ENCODE measurements at regions not wholly inside any gene's neighbourhood (a gene's known extent, or its start where the extent isn't known, plus 50 kb on each side); places are given as distances from the start of the nearest gene placed in this dataset.

DNA sequence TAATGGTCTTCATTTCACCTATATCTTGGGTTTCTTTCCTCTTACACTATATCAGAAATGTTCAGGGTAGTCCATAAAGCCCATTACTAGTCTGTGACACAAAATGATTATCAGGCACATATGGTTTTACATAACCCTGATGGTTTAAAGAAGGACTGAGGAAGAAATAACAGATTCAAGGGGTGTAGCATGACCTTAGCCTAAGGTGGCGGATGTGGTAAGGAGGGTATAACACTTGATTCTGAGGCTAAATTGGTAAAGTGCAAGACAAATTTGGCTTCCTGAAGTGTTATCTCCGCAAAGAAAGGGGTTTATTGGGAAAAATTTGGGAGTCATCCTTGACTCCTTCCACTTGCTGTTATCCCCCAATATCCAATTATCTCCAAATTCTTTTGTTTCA lies 388.2 kb upstream of the RPS23 start:
- DNase-seq (ENCODE audit: low read depth, low spot score), result no peak
- POLR2A ChIA-PET, result no interaction called here
- ATAC-seq, result no peak
- no TSS peak for BruUV-seq (replicated peaks)
- intact Hi-C loops (cut with micrococcal nuclease; ENCODE audit: unreplicated experiment), result no loop called here
- Histone ChIP-seq H3K4me1 (ENCODE audit: control insufficient read depth, insufficient read depth, low read length) (no peaks in the 10 kb centered on the region), H3K27me3 (ENCODE audit: control insufficient read depth, insufficient read depth, low read length) (no peaks in the 10 kb centered on the region), H3K27ac (ENCODE audit: low read length) (no peak overlapping the region), H3K36me3 (ENCODE audit: control insufficient read depth, insufficient read depth, low read length) (no peaks in the 10 kb centered on the region), H3K9me3 (ENCODE audit: control insufficient read depth, insufficient read depth, low read depth, low read length) (no peaks in the 10 kb centered on the region), H3K4me3 (ENCODE audit: low read depth in 2 of 2, low read length in 2 of 2) (no peak overlapping the region)
- in situ Hi-C loops (cut with HindIII; ENCODE audit: low pct_unique_long_range_greater_than_20kb, low sequenced_read_pairs), result no loop called here
- CTCF ChIA-PET, result no interaction called here
- no peak for TF ChIP-seq POLR2AphosphoS5 (IDR thresholded peaks at IDR 0.05; ENCODE audit: low read depth, low read length)
- TF ChIP-seq, protein P1, sequence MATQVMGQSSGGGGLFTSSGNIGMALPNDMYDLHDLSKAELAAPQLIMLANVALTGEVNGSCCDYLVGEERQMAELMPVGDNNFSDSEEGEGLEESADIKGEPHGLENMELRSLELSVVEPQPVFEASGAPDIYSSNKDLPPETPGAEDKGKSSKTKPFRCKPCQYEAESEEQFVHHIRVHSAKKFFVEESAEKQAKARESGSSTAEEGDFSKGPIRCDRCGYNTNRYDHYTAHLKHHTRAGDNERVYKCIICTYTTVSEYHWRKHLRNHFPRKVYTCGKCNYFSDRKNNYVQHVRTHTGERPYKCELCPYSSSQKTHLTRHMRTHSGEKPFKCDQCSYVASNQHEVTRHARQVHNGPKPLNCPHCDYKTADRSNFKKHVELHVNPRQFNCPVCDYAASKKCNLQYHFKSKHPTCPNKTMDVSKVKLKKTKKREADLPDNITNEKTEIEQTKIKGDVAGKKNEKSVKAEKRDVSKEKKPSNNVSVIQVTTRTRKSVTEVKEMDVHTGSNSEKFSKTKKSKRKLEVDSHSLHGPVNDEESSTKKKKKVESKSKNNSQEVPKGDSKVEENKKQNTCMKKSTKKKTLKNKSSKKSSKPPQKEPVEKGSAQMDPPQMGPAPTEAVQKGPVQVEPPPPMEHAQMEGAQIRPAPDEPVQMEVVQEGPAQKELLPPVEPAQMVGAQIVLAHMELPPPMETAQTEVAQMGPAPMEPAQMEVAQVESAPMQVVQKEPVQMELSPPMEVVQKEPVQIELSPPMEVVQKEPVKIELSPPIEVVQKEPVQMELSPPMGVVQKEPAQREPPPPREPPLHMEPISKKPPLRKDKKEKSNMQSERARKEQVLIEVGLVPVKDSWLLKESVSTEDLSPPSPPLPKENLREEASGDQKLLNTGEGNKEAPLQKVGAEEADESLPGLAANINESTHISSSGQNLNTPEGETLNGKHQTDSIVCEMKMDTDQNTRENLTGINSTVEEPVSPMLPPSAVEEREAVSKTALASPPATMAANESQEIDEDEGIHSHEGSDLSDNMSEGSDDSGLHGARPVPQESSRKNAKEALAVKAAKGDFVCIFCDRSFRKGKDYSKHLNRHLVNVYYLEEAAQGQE (IDR thresholded peaks at IDR 0.05; ENCODE audit: insufficient read depth in 1 of 2, low read depth in 2 of 2, low read length in 1 of 2), result no peak
- TF ChIP-seq SIN3A (IDR thresholded peaks at IDR 0.05; ENCODE audit: borderline replicate concordance, insufficient read depth, low read depth, low read length), result no peak
- TF ChIP-seq CTCF (IDR thresholded peaks at IDR 0.05), result no peak
- no peak for TF ChIP-seq TCF7L2 (IDR thresholded peaks at IDR 0.05; ENCODE audit: low read depth, low read length)

DNA sequence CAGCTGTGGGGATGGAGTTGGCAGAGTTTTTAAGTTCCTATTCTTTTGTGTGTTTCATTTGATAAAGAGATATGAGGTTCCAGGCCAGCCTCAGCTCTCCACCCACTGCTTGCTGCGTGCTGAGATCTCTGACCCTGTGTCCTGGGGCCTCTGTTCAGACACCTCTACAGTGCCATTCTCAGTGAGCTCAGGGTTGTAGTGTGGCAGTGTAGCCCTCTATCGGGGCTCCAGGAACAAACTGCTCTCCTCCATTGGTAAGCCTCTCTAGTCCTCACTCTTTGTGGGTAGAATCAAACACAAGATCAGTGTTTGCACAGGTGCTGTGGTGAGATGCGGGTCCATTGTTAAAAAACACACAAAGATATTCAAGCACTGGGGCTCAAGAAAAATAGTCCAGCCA lies 386.6 kb upstream of the RPS23 start:
- Histone ChIP-seq H3K9me3 (ENCODE audit: control insufficient read depth, insufficient read depth, low read depth, low read length) (no peaks in the 10 kb centered on the region), H3K27me3 (ENCODE audit: control insufficient read depth, insufficient read depth, low read length) (no peaks in the 10 kb centered on the region), H3K4me1 (ENCODE audit: control insufficient read depth, insufficient read depth, low read length) (no peaks in the 10 kb centered on the region), H3K36me3 (ENCODE audit: control insufficient read depth, insufficient read depth, low read length) (no peaks in the 10 kb centered on the region), H3K27ac (ENCODE audit: low read length) (no peak overlapping the region), H3K4me3 (ENCODE audit: low read depth in 2 of 2, low read length in 2 of 2) (no peak overlapping the region)
- ChIA-PET CTCF (no interaction called here), POLR2A (no interaction called here)
- BruUV-seq (replicated peaks), result no TSS peak
- ATAC-seq (no peak), DNase-seq (ENCODE audit: low read depth, low spot score) (no peak)
- in situ Hi-C loops (cut with HindIII; ENCODE audit: low pct_unique_long_range_greater_than_20kb, low sequenced_read_pairs), result no loop called here
- TF ChIP-seq SIN3A (IDR thresholded peaks at IDR 0.05; ENCODE audit: borderline replicate concordance, insufficient read depth, low read depth, low read length), result no peak
- no peak for TF ChIP-seq POLR2AphosphoS5 (IDR thresholded peaks at IDR 0.05; ENCODE audit: low read depth, low read length)
- TF ChIP-seq CTCF (IDR thresholded peaks at IDR 0.05), result no peak
- TF ChIP-seq TCF7L2 (IDR thresholded peaks at IDR 0.05; ENCODE audit: low read depth, low read length), result no peak
- TF ChIP-seq, protein P1 (IDR thresholded peaks at IDR 0.05; ENCODE audit: insufficient read depth in 1 of 2, low read depth in 2 of 2, low read length in 1 of 2), result no peak
- intact Hi-C loops (cut with micrococcal nuclease; ENCODE audit: unreplicated experiment), result no loop called here
